K562 (cell line): ENCODE measurements at regions not wholly inside any gene's neighbourhood (a gene's known extent, or its start where the extent isn't known, plus 50 kb on each side); places are given as distances from the start of the nearest gene placed in this dataset.

ENCODE experiments used
- ATAC-seq: fragments of 200-7000 bp; cut with Tn5 transposase; 3 replicates; pipeline ENCODE4 v1.9.1; 2020; ENCODE audit warnings: moderate library complexity
- BruUV-seq: library from RNA; stranded (reverse); fragments of 400-500 nt; replicated peaks from 2 replicates; lab custom pipeline; 2021; lab: Mats Ljungman, UMichigan
- CTCF ChIA-PET: fragments of 300-600 bp; formaldehyde crosslinking; extraction: SDS; loops from one replicate; lab custom pipeline; 2021; ENCODE audit warnings: low intra/inter-chr PET ratio; lab: Yijun Ruan, JAX
- POLR2A ChIA-PET: fragments of 300-600, 350-650 bp; sonication (Branson Sonifier 250); formaldehyde crosslinking; extraction: SDS; loops from one replicate; lab custom pipeline; 2021; ENCODE audit warnings: antibody characterized with exemption, inconsistent platforms; lab: Yijun Ruan, JAX
- DNase-seq, 4 experiments: peaks; one replicate each; pipeline versions ENCODE4 v3.0.0 to v3.0.0-alpha.2; 2011 to 2018; ENCODE audit warnings: low spot score in 3 of 4, mixed read lengths in 3 of 4; ENCODE audit errors: extremely low read depth in 1 of 4
- FAIRE-seq: peaks from 2 replicates; lab custom pipeline; 2011; peaks lifted over from hg19 to GRCh38; lab: Jason Lieb, UNC
- H2AFZ ChIP-seq: 2 replicates; pipeline ENCODE4 v1.6.0; 2011; ENCODE audit warnings: low read depth, low read length, control low read depth, inconsistent platforms
- H3K27ac ChIP-seq: fragments of 200-600 bp; 3 replicates; pipeline ENCODE4 v1.8.0; 2011; ENCODE audit warnings: low read depth, mild to moderate bottlenecking, control low read depth, inconsistent platforms, low read length, moderate library complexity, mixed read lengths; ENCODE audit errors: extremely low read depth
- H3K27me3 ChIP-seq, 2 experiments: fragments of 300-600 bp in 1 of 2; 2 replicates in 1 of 2; 3 replicates in 1 of 2; pipeline versions ENCODE4 v1.6.0 to v1.8.0; 2011; ENCODE audit warnings: inconsistent platforms in 2 of 2, low read length in 2 of 2, mild to moderate bottlenecking in 1 of 2, mixed read lengths in 1 of 2, moderate library complexity in 1 of 2; ENCODE audit not compliant: control insufficient read depth in 2 of 2, insufficient read depth in 2 of 2
- H3K36me3 ChIP-seq: fragments of 300-600 bp; 3 replicates; pipeline ENCODE4 v1.8.0; 2011; ENCODE audit warnings: mild to moderate bottlenecking, low read length, inconsistent platforms; ENCODE audit not compliant: control insufficient read depth, insufficient read depth
- H3K4me1 ChIP-seq, 2 experiments: fragments of 200-600 bp in 1 of 2; replicated peaks in 1 of 2; 2 replicates in 1 of 2; 3 replicates in 1 of 2; pipeline versions ENCODE4 v1.5.1 to v1.8.0; 2011; ENCODE audit warnings: inconsistent platforms in 2 of 2, low read length in 2 of 2, mild to moderate bottlenecking in 1 of 2, mixed read lengths in 1 of 2, moderate library complexity in 1 of 2; ENCODE audit not compliant: control insufficient read depth in 2 of 2, insufficient read depth in 2 of 2
- H3K4me2 ChIP-seq: 2 replicates; pipeline ENCODE4 v1.6.1; 2011; ENCODE audit warnings: low read length, control low read depth, inconsistent platforms, mixed read lengths; ENCODE audit not compliant: insufficient read depth
- H3K4me3 ChIP-seq: fragments of 200-600 bp; sonication (generic), shearing (Covaris generic); 2 replicates; pipeline ENCODE4 v1.5.1; 2016; ENCODE audit warnings: control low read depth, inconsistent platforms
- H3K79me2 ChIP-seq: fragments of 200-600 bp; 3 replicates; pipeline ENCODE4 v1.8.0; 2011; ENCODE audit warnings: low read length, inconsistent platforms; ENCODE audit not compliant: control insufficient read depth, insufficient read depth
- H3K9ac ChIP-seq, 2 experiments: 2 replicates each; pipeline versions ENCODE4 v1.6.0 to v1.6.1; 2011; ENCODE audit warnings: low read depth in 2 of 2, low read length in 2 of 2, control low read depth in 1 of 2, inconsistent platforms in 1 of 2, mild to moderate bottlenecking in 1 of 2, mixed read lengths in 1 of 2; ENCODE audit not compliant: insufficient read depth in 1 of 2
- H3K9me1 ChIP-seq: one replicate; pipeline ENCODE4 v1.6.0; 2011; ENCODE audit warnings: inconsistent platforms, mild to moderate bottlenecking, low read length, moderate library complexity; ENCODE audit not compliant: control insufficient read depth, insufficient read depth
- H3K9me3 ChIP-seq: replicated peaks from 2 replicates; pipeline ENCODE4 v1.5.1; 2011; ENCODE audit warnings: low read depth, low read length, inconsistent platforms; ENCODE audit not compliant: control insufficient read depth, insufficient read depth
- H4K20me1 ChIP-seq: replicated peaks from 2 replicates; pipeline ENCODE4 v1.6.1; 2011; ENCODE audit warnings: low read length, inconsistent platforms, mixed read lengths; ENCODE audit not compliant: control insufficient read depth, insufficient read depth
- ID3 ChIP-seq, 2 experiments: fragments of 250-450 bp in 1 of 2; fragments of 450-650 bp in 1 of 2; sonication (Bioruptor Pico) in 1 of 2; IDR thresholded peaks; 2 replicates each; pipeline versions ENCODE4 v1.6.1 to v1.8.0; 2016 to 2021; ENCODE audit warnings: mild to moderate bottlenecking in 2 of 2, moderate library complexity in 2 of 2, missing compliant biosample characterization in 1 of 2, missing genetic modification characterization in 1 of 2
- NR2C1 ChIP-seq, 2 experiments: fragments of 450-650 bp; IDR thresholded peaks; 2 replicates each; pipeline ENCODE4 v1.6.1; 2017; ENCODE audit warnings: mild to moderate bottlenecking in 2 of 2, antibody characterized with exemption in 1 of 2, inconsistent platforms in 1 of 2, missing compliant biosample characterization in 1 of 2, missing genetic modification characterization in 1 of 2
- RAD51 ChIP-seq: fragments of 450-650 bp; IDR thresholded peaks from 2 replicates; pipeline ENCODE4 v1.7.1; 2016; ENCODE audit warnings: low read depth, mild to moderate bottlenecking, borderline replicate concordance
- TFE3 ChIP-seq: fragments of 450-650 bp; formaldehyde crosslinking; IDR thresholded peaks from 2 replicates; pipeline ENCODE4 v1.4.0; 2020; ENCODE audit warnings: mild to moderate bottlenecking, mixed read lengths
- TOE1 ChIP-seq, 2 experiments: fragments of 450-650 bp in 1 of 2; sonication (generic) in 1 of 2; formaldehyde crosslinking in 1 of 2; IDR thresholded peaks; 2 replicates each; pipeline versions ENCODE4 v1.7.1 to v1.8.0; 2016 to 2022; ENCODE audit warnings: borderline replicate concordance in 2 of 2, mild to moderate bottlenecking in 2 of 2, antibody characterized with exemption in 1 of 2, inconsistent platforms in 1 of 2, low read depth in 1 of 2, missing genetic modification reagents in 1 of 2, moderate library complexity in 1 of 2
- ZNF212 ChIP-seq: fragments of 450-650 bp; formaldehyde crosslinking; IDR thresholded peaks from 2 replicates; pipeline ENCODE4 v1.4.0; 2020; ENCODE audit warnings: mild to moderate bottlenecking
- whole genome bisulfite sequencing: fragments of 100-300 bp; shearing (Covaris generic); methylation state at CpG from one replicate; pipeline ENCODE4 v1.1.6; 2016; ENCODE audit warnings: low coverage, mixed read lengths; ENCODE audit not compliant: insufficient coverage; ENCODE audit errors: missing lambda C conversion rate; 5-methylcytosine and 5-hydroxymethylcytosine counted together
- in situ Hi-C: fragments of 300-500 bp; cut with MboI; formaldehyde crosslinking; loops from 4 replicates; pipeline ENCODE4 v1.15.0; 2018; ENCODE audit warnings: inconsistent platforms, mixed read lengths
- intact Hi-C: fragments of 100-400 bp; cut with micrococcal nuclease; formaldehyde crosslinking; loops from 2 replicates; pipeline ENCODE4 v1.14.2; 2022

- POLR2A ChIA-PET = interaction anchor here (0.5 kb wide), 1 partner anchor 187 kb away, joined by 3 read pairs; no protein-coding TSS in a partner anchor
- in situ Hi-C loops (no loop called here), intact Hi-C loops (no loop called here)
- Histone ChIP-seq H3K36me3 (no peaks in the 10 kb centered on the region), H3K9me1 (no peaks in the 10 kb centered on the region), H3K4me3 (no peak overlapping the region), H4K20me1 (no peaks in the 10 kb centered on the region), H3K4me2 (no peak overlapping the region), H3K9ac (no peak overlapping the region), H3K9me3 (no peaks in the 10 kb centered on the region), H2AFZ (peak overlapping the region; percentile 11; the same call in 1 of the 2 replicates), H3K27me3 (no peaks in the 10 kb centered on the region), H3K79me2 (no peaks in the 10 kb centered on the region), H3K4me1 (no peaks in the 10 kb centered on the region), H3K27ac (no peak overlapping the region)
- DNase-seq (no peak), FAIRE-seq (no peak), ATAC-seq (no peak)
- WGBS = 28% methylated on average over 3 of the region's 3 CpGs
- CTCF ChIA-PET = no interaction called here
- no TSS peak for BruUV-seq
- TF ChIP-seq NR2C1 (IDR thresholded peaks at IDR 0.05) (no peak), NR2C1 (tag; IDR thresholded peaks at IDR 0.05) (no peak), TOE1 (IDR thresholded peaks at IDR 0.05; ENCODE audit: borderline replicate concordance) (peak; percentile 32; the same call in 1 of the 2 replicates), TOE1 (CRISPR knock-in tag; IDR thresholded peaks at IDR 0.05; ENCODE audit: borderline replicate concordance, low read depth) (no peak), ID3 (CRISPR knock-in tag; IDR thresholded peaks at IDR 0.05) (no peak), ID3 (tag; IDR thresholded peaks at IDR 0.05) (no peak), ZNF212 (no peak), RAD51 (peak; percentile 53; the same call in 1 of the 2 replicates), TFE3 (CRISPR knock-in tag) (peak; percentile 71)
Observed at GRCh38 chr16:79685871-79686270, 85.3 kb upstream of the MAF start.
